ENCODE measurements at regions not wholly inside any gene's neighbourhood (a gene's known extent, or its start where the extent isn't known, plus 50 kb on each side); places are given as distances from the start of the nearest gene placed in this dataset.

GRCh38 chr10:113423981-113424721 lies 128.7 kb upstream of the HABP2 start:
- Histone ChIP-seq H3K4me1 (replicated peaks in 1 of 2) (no peaks in the 10 kb centered on the region), H3K4me3 (no peak overlapping the region), H3K36me3 (replicated peaks in 1 of 2) (no peaks in the 10 kb centered on the region), H3K27ac (no peak overlapping the region), H3K9me3 (replicated peaks in 1 of 3) (peaks cover 0 to 8% (median 0%) of the 10 kb centered on the region in 3 donors), H3K27me3 (no peaks in the 10 kb centered on the region)
- WGBS, 4 donors, result 66 to 72% (median 70%) methylated on average over 14 of the region's 14 CpGs
- no peak for DNase-seq
- intact Hi-C loops (cut with DNase I), result no loop called here
- TF ChIP-seq POLR2A (IDR thresholded peaks at IDR 0.05), result no peak
- TF ChIP-seq CTCF (IDR thresholded peaks at IDR 0.05), result no peak

GRCh38 chr10:113425008-113425407 lies 127.8 kb upstream of the HABP2 start:
- H3K4me3 ChIP-seq, result no peak overlapping the region
- intact Hi-C loops (cut with DNase I), result no loop called here
- H3K27ac ChIP-seq, result no peak overlapping the region
- no peak for TF ChIP-seq CTCF (IDR thresholded peaks at IDR 0.05)
- TF ChIP-seq POLR2A (IDR thresholded peaks at IDR 0.05), result no peak
- WGBS, 4 donors, result 50 to 95% (median 85%) methylated on average over 1 to 3 of the region's 3 CpGs
- H3K27me3 ChIP-seq, result no peaks in the 10 kb centered on the region
- no peak for DNase-seq
- peaks cover 0 to 6% (median 0%) of the 10 kb centered on the region in 3 donors for H3K9me3 ChIP-seq (replicated peaks in 1 of 3)
- H3K4me1 ChIP-seq (replicated peaks in 1 of 2), result no peaks in the 10 kb centered on the region
- no peaks in the 10 kb centered on the region for H3K36me3 ChIP-seq (replicated peaks in 1 of 2)

GRCh38 chr10:113425541-113425951 lies 127.3 kb upstream of the HABP2 start:
- no peaks in the 10 kb centered on the region for H3K27me3 ChIP-seq
- H3K9me3 ChIP-seq (replicated peaks in 1 of 3), result peaks cover 0 to under 1% (median 0%) of the 10 kb centered on the region in 3 donors
- peak in 1 of 7 donors; percentile 20 for DNase-seq
- H3K36me3 ChIP-seq (replicated peaks in 1 of 2), result no peaks in the 10 kb centered on the region
- H3K4me1 ChIP-seq (replicated peaks in 1 of 2), result no peaks in the 10 kb centered on the region
- intact Hi-C loops (cut with DNase I), result no loop called here
- H3K27ac ChIP-seq, result no peak overlapping the region
- TF ChIP-seq CTCF (IDR thresholded peaks at IDR 0.05) (no peak), POLR2A (IDR thresholded peaks at IDR 0.05) (no peak)
- 66 to 74% (median 72%) methylated on average over 7 of the region's 7 CpGs for WGBS, 4 donors
- no peak overlapping the region for H3K4me3 ChIP-seq

GRCh38 chr10:113426181-113426877 lies 126.5 kb upstream of the HABP2 start:
- TF ChIP-seq POLR2A (IDR thresholded peaks at IDR 0.05) (no peak), CTCF (IDR thresholded peaks at IDR 0.05) (no peak)
- Histone ChIP-seq H3K27ac (no peak overlapping the region), H3K27me3 (no peaks in the 10 kb centered on the region), H3K4me1 (replicated peaks in 1 of 2) (no peaks in the 10 kb centered on the region), H3K4me3 (no peak overlapping the region), H3K36me3 (replicated peaks in 1 of 2) (no peaks in the 10 kb centered on the region), H3K9me3 (replicated peaks in 1 of 3) (no peaks in the 10 kb centered on the region)
- 79 to 91% (median 86%) methylated on average over 5 to 8 of the region's 8 CpGs for WGBS, 4 donors
- intact Hi-C loops (cut with DNase I), result no loop called here
- peak in 1 of 7 donors; percentile 23 for DNase-seq
